CD4-positive, alpha-beta T cell treated with Interleukin-21 for 1 hour (primary cell): ENCODE measurements at regions not wholly inside any gene's neighbourhood (a gene's known extent, or its start where the extent isn't known, plus 50 kb on each side); places are given as distances from the start of the nearest gene placed in this dataset.

Experiments used
- DNase-seq: peaks from one replicate; pipeline ENCODE4 v3.0.0-alpha.2; 2020

- no peak for DNase-seq
These were observed 223.9 kb upstream of the PPP2R2D start for GRCh38 chr10:131676800-131677421.

DNA sequence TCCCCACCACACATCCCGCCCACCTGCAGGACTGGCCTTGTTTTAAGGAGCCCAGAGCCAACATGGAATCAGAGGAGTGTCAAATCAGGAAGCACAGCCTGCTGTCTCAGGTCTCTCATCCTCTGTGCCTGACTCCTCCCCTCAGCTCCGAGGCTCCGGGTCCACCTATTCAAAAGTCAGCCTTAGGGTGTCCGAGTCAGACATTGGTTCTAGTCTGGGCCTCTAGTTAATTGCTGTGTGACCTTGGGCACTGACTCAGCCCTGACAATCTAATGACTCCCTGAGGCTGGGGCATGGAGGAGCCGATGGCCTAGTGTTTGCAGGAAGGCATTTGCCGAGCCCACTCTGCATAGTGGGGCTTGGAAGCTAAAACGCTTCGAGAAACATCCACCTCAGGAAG is 223.1 kb upstream of the PPP2R2D start:
- no peak for DNase-seq

- DNase-seq, result no peak
These were observed 222.6 kb upstream of the PPP2R2D start for GRCh38 chr10:131678171-131678570.

DNA sequence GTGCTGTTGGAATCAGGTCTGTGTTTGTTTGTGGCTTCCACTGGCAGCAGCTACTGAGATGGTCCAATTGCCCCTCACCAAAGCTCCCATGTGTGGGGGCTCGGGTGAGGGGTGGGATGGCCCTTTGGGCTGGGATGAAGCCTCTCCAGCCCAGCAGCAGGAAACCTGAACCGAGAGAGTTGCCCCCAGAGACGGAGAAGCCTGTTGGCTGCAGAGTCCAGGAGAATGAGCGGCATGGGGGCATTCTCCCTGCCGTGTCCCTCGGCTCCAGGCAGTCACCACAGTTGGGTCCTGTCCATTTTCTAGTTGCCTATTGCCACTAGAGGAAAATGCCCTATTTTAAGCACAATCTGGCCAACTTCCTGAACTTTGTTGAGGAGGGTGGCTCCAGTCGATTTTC is 222.2 kb upstream of the PPP2R2D start:
- DNase-seq, result no peak

DNA sequence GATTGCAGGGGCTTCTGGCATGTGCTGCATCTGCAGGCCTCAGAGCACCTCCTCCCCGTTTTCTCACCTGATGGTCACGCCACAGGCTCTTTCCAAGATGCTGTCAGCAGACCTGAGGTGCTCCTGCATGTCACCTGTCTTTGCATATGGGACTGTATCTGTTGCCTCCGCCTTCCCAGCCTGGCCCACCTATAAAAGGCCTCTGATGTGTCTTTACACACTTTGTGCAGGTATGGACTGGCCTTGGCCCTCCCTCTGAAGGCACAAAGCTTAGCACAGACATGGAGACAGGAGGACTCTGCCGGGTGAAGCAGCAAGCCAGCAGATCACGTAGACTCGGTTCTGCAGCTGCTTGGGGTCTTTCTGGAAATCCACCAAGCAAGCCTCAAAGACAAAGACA is 220.9 kb upstream of the PPP2R2D start:
- DNase-seq, result no peak

GRCh38 chr10:131681122-131681521 is 219.7 kb upstream of the PPP2R2D start:
- no peak for DNase-seq

DNA sequence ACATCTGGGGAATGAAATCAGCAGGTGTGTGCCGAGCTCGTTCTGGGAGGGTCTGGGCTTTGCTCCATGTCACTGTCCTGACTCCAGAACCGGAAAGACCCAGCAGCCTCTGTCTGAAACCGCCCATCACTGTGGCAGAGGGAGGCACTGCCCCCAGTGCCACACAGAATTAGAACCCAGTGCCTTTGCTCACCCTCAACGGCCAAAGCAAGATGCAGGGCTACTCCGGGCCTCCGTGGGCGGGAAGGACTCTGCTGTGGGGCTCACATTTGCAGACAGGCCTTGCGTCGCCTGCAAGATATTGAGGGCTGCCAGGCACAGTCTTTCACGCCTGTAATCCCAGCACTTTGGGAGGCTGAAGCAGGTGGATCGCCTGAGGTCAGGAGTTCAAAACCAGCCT is 219.2 kb upstream of the PPP2R2D start:
- no peak for DNase-seq

DNA sequence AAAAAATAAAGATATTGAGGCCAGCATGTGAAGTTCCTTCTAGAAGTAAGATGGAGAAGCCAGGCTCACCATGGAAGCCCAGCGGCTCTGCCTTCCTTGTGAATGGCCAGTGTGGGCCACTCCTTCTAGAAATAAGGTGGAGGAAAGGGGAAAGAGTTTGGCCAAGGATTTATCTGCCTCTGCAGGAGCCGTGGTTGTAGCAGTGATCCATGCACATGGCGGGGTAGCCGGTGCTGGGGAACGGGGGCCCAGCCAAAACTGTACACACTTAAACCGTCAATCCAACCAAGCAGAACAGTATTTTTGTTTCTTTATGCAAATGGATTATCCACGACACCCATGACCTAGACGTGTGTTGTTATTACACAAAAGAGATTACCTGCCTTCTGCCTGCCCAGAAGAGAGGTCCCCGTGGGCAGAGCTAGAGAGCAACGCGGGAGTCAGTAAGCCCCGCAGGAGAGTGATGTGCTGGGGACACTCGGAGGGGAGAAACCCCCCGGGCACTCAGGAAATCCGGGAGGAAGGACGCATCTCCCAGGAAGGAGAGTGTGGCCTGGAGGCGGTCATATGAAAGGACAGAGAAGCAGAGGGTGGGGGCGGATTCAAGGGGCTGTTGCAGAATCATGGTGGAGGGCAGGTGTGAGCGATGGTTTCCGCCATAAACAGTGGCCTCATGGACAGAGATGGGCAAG is 218.4 kb upstream of the PPP2R2D start:
- no peak for DNase-seq

GRCh38 chr10:131683281-131683861 is 217.4 kb upstream of the PPP2R2D start:
- no peak for DNase-seq

DNA sequence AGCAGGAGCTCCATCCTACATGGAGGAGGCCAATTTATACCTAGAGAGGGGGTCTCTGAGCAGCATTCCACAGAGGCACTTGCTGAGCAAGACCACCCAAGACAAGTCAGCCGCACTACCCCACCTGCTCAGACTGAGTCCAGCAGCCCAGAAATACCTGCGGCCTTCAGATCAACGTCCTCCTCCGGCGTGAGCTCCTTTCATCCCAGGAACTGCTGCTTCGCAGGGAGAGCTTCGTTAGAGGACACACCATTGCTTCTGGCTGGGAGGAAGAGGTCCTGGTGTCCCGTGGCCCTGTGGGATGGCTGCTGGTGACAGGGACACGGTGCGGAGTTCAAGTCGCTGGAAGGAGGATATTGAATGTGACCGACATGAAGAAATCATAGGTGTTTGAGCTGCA is 216.9 kb upstream of the PPP2R2D start:
- no peak for DNase-seq

DNA sequence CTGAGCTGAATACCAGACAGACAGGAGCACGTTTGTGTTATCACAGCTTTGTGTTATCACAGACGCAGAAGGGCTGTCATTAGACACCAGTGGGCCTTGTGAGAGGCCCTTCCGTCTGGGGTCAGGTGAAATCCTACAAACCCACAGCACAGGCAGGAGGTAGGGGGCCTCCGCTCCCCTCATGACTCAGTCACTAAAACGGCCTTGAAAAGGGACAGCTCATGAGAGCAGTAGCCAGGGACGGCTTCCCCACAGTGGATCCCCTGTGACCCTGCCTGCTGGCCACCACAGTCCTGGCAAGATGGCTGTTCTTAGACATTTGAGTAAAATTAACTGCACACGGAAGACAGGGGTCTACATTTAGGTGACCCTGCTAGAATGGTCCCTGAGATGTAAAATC is 215.8 kb upstream of the PPP2R2D start:
- DNase-seq, result no peak

- no peak for DNase-seq
These were observed 215.2 kb upstream of the PPP2R2D start for GRCh38 chr10:131685576-131685975.

GRCh38 chr10:131686781-131687420 is 213.9 kb upstream of the PPP2R2D start:
- DNase-seq, result no peak

GRCh38 chr10:131688304-131688703 is 212.5 kb upstream of the PPP2R2D start:
- no peak for DNase-seq

DNA sequence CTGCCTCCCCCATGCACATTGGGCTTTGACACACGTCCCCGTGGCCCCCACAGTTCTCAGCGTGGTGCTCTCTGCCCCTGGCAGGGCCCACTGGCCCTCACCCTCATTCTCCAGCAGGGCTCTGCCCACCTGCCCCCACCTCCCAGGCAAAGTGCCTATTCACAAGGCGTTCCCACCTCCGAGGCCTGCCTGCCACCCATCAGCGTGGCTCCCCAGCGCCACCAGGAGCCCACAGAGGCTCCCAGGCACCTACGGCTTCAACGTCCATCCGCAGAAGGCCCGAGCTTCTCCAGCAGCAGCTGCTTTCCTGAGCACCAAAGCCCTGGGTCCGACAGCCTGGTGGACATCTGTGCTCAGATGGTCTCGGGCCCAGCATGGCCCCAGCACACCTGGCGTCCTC is 211.8 kb upstream of the PPP2R2D start:
- no peak for DNase-seq

DNA sequence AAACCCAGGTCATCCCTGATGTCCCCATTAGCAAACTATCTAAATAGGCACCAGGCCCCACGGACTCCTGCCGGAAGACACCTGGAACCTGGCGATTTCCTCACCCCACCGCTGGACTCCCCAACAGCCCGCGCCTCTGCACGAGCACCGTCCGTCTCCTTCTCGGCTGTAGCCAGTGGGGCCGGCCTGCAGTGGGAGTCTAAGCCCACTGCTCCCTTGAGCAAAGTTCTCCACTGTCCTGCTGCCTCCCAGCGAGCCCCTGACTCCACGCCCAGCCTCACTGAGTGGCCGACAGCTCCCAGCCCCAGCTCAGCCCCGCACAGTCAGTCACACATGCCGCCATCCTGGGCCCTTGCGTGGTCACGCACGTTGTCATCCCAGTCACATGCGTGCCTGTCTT is 211.3 kb upstream of the PPP2R2D start:
- no peak for DNase-seq

GRCh38 chr10:131689954-131690757 is 210.7 kb upstream of the PPP2R2D start:
- no peak for DNase-seq

GRCh38 chr10:131690805-131691239 is 210.0 kb upstream of the PPP2R2D start:
- DNase-seq, result no peak

- no peak for DNase-seq
These were observed 209.2 kb upstream of the PPP2R2D start for GRCh38 chr10:131691481-131692090.

GRCh38 chr10:131692176-131692575 is 208.6 kb upstream of the PPP2R2D start:
- no peak for DNase-seq

GRCh38 chr10:131692686-131693334 is 208.0 kb upstream of the PPP2R2D start:
- DNase-seq, result no peak

DNA sequence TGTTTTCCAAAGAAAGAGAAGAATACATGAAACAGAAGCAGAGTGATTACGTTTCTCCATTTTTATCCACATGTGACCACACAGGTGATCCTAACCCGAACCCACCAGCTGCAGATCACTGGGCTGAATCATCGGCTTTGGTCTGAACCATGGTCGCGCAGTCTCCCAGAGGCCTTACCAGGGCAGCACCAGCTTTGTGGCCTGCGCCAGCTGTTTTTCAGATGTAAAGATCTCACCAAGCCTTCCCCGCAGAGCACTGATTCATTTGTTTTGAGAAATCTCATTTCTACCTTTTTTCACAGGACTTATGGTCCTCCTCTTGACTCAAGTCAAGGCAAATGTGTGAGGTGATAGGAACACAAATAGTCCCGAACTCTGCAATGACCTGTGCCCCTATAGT is 207.0 kb upstream of the PPP2R2D start:
- DNase-seq, result no peak
